Testis (tissue), 2 donors: ENCODE measurements at regions not wholly inside any gene's neighbourhood (a gene's known extent, or its start where the extent isn't known, plus 50 kb on each side); places are given as distances from the start of the nearest gene placed in this dataset.

ENCODE experiments used
- DNase-seq: peaks from one replicate; pipeline ENCODE4 v3.0.0-alpha.2; 2019
- H3K27ac ChIP-seq, 2 donors: fragments of 200-600 bp; sonication (generic); one replicate each; pipeline ENCODE4 v1.5.1; 2019
- H3K27me3 ChIP-seq: fragments of 200-600 bp; sonication (generic); one replicate; pipeline ENCODE4 v1.5.1; 2019
- H3K36me3 ChIP-seq: fragments of 200-600 bp; sonication (generic); one replicate; pipeline ENCODE4 v1.5.1; 2017; ENCODE audit warnings: low read depth; ENCODE audit errors: missing control alignments
- H3K4me1 ChIP-seq: fragments of 200-600 bp; sonication (generic); one replicate; pipeline ENCODE4 v1.5.1; 2019
- H3K4me3 ChIP-seq, 2 donors: fragments of 200-600 bp; sonication (generic); one replicate each; pipeline ENCODE4 v1.5.1; 2017 to 2019
- H3K9me3 ChIP-seq: fragments of 200-600 bp; sonication (generic); one replicate; pipeline ENCODE4 v1.5.1; 2017
- CTCF ChIP-seq, 3 experiments: fragments of 450-650 bp in 2 of 3; fragments of 200-600 bp in 1 of 3; sonication (generic) in 1 of 3; IDR thresholded peaks; one replicate each; pipeline ENCODE4 v1.5.1; 2016 to 2019; ENCODE audit warnings: antibody characterized with exemption in 3 of 3, mild to moderate bottlenecking in 2 of 3, moderate library complexity in 1 of 3
- POLR2A ChIP-seq: fragments of 450-650 bp; IDR thresholded peaks from one replicate; pipeline ENCODE4 v1.6.1; 2017; ENCODE audit warnings: antibody characterized with exemption, mild to moderate bottlenecking, moderate library complexity
- WGBS, 2 donors: methylation state at CpG; one replicate each; pipeline ENCODE4 v1.1.5; 2018; 5-methylcytosine and 5-hydroxymethylcytosine counted together
- intact Hi-C: fragments of 100-400 bp; cut with DNase I; formaldehyde crosslinking; loops from one replicate; pipeline ENCODE4 v1.15.1; 2023; ENCODE audit warnings: low total_unique reads

GRCh38 chr4:137267024-137267423 is 265.3 kb downstream of the PCDH18 start:
- Histone ChIP-seq H3K9me3 (no peaks in the 10 kb centered on the region), H3K4me3 (no peak overlapping the region), H3K27me3 (no peaks in the 10 kb centered on the region), H3K27ac (no peak overlapping the region), H3K4me1 (no peaks in the 10 kb centered on the region), H3K36me3 (no peaks in the 10 kb centered on the region)
- intact Hi-C loops = no loop called here
- TF ChIP-seq POLR2A (no peak), CTCF (IDR thresholded peaks at IDR 0.05) (no peak)
- 72 to 90% methylated on average over 2 of the region's 2 CpGs for WGBS, 2 donors
- DNase-seq = no peak

- no peaks in the 10 kb centered on the region for H3K27me3 ChIP-seq
- intact Hi-C loops = no loop called here
- H3K36me3 ChIP-seq = no peaks in the 10 kb centered on the region
- no peak for TF ChIP-seq POLR2A
- TF ChIP-seq CTCF (IDR thresholded peaks at IDR 0.05) = no peak
- DNase-seq = no peak
- H3K4me1 ChIP-seq = no peaks in the 10 kb centered on the region
- H3K4me3 ChIP-seq = no peak overlapping the region
- no peaks in the 10 kb centered on the region for H3K9me3 ChIP-seq
- H3K27ac ChIP-seq = no peak overlapping the region
- 77 to 84% methylated on average over 3 of the region's 3 CpGs for WGBS, 2 donors
Measured at GRCh38 chr4:137266511-137266910, 265.8 kb downstream of the PCDH18 start.

GRCh38 chr4:137263206-137263605 is 269.1 kb downstream of the PCDH18 start:
- DNase-seq = no peak
- Histone ChIP-seq H3K36me3 (no peaks in the 10 kb centered on the region), H3K4me3 (no peak overlapping the region), H3K27me3 (no peaks in the 10 kb centered on the region), H3K9me3 (no peaks in the 10 kb centered on the region), H3K27ac (no peak overlapping the region), H3K4me1 (no peaks in the 10 kb centered on the region)
- intact Hi-C loops = no loop called here
- 89 to 91% methylated on average over 3 of the region's 3 CpGs for WGBS, 2 donors
- TF ChIP-seq POLR2A (no peak), CTCF (IDR thresholded peaks at IDR 0.05) (no peak)

- no peaks in the 10 kb centered on the region for H3K36me3 ChIP-seq
- no peak overlapping the region for H3K27ac ChIP-seq
- no peak overlapping the region for H3K4me3 ChIP-seq
- DNase-seq = no peak
- no peak for TF ChIP-seq POLR2A
- TF ChIP-seq CTCF (IDR thresholded peaks at IDR 0.05) = no peak
- H3K9me3 ChIP-seq = no peaks in the 10 kb centered on the region
- H3K4me1 ChIP-seq = no peaks in the 10 kb centered on the region
- no peaks in the 10 kb centered on the region for H3K27me3 ChIP-seq
- intact Hi-C loops = no loop called here
Measured at GRCh38 chr4:137253949-137254348, 278.3 kb downstream of the PCDH18 start.

GRCh38 chr4:137249112-137249511 is 283.2 kb downstream of the PCDH18 start:
- Histone ChIP-seq H3K27ac (no peak overlapping the region), H3K9me3 (no peaks in the 10 kb centered on the region), H3K36me3 (no peaks in the 10 kb centered on the region), H3K4me1 (no peaks in the 10 kb centered on the region), H3K4me3 (no peak overlapping the region), H3K27me3 (no peaks in the 10 kb centered on the region)
- intact Hi-C loops = no loop called here
- DNase-seq = no peak
- TF ChIP-seq POLR2A = no peak
- no peak for TF ChIP-seq CTCF (IDR thresholded peaks at IDR 0.05)
- WGBS, 2 donors = 76 to 84% methylated on average over 2 of the region's 2 CpGs
